Astrocyte (in vitro differentiated cells and primary cell): ENCODE measurements at regions not wholly inside any gene's neighbourhood (a gene's known extent, or its start where the extent isn't known, plus 50 kb on each side); places are given as distances from the start of the nearest gene placed in this dataset.

Source experiments
- CTCF ChIP-seq: IDR thresholded peaks from 2 replicates; pipeline ENCODE4 v1.5.1; 2011; ENCODE audit warnings: low read depth, mild to moderate bottlenecking, inconsistent platforms, low read length, moderate library complexity; ENCODE audit not compliant: insufficient read depth
- EZH2 ChIP-seq: IDR thresholded peaks from 2 replicates; pipeline ENCODE4 v1.6.1; 2012; ENCODE audit warnings: mild to moderate bottlenecking, low read length, inconsistent platforms; ENCODE audit not compliant: insufficient read depth

GRCh38 chr4:19557161-19557560, 694.5 kb upstream of the SLIT2 start:
- TF ChIP-seq CTCF: no peak
- TF ChIP-seq EZH2: no peak
